ENCODE measurements at regions not wholly inside any gene's neighbourhood (a gene's known extent, or its start where the extent isn't known, plus 50 kb on each side); places are given as distances from the start of the nearest gene placed in this dataset.

GRCh38 chr1:189644970-189645369 is 832.7 kb downstream of the BRINP3 start:
- Histone ChIP-seq H3F3A (ENCODE audit: insufficient read depth, low read depth) (no peaks in the 10 kb centered on the region), H3K36me3 (ENCODE audit: low read depth) (no peaks in the 10 kb centered on the region), H3K4me1 (replicated peaks; ENCODE audit: insufficient read depth) (no peaks in the 10 kb centered on the region), H3K4me3 (no peak overlapping the region), H4K20me1 (ENCODE audit: insufficient read depth) (no peaks in the 10 kb centered on the region), H2AFZ (no peak overlapping the region), H3K4me2 (no peak overlapping the region), H3K9me2 (ENCODE audit: insufficient read depth) (no peaks in the 10 kb centered on the region), H3K79me2 (ENCODE audit: low read depth) (no peaks in the 10 kb centered on the region), H3K27ac (no peak overlapping the region), H3K27me3 (ENCODE audit: insufficient read depth, low read depth) (no peaks in the 10 kb centered on the region), H3K9me3 (ENCODE audit: insufficient read depth, low read depth) (no peaks in the 10 kb centered on the region)
- ChIA-PET POLR2A (ENCODE audit: unreplicated experiment) (no interaction called here), CTCF (no interaction called here)
- DNase-seq = no peak
- no TSS peak for BruUV-seq (replicated peaks)
- TF ChIP-seq EZH2 (IDR thresholded peaks at IDR 0.05; ENCODE audit: low read depth) = no peak
- TF ChIP-seq, protein P1, sequence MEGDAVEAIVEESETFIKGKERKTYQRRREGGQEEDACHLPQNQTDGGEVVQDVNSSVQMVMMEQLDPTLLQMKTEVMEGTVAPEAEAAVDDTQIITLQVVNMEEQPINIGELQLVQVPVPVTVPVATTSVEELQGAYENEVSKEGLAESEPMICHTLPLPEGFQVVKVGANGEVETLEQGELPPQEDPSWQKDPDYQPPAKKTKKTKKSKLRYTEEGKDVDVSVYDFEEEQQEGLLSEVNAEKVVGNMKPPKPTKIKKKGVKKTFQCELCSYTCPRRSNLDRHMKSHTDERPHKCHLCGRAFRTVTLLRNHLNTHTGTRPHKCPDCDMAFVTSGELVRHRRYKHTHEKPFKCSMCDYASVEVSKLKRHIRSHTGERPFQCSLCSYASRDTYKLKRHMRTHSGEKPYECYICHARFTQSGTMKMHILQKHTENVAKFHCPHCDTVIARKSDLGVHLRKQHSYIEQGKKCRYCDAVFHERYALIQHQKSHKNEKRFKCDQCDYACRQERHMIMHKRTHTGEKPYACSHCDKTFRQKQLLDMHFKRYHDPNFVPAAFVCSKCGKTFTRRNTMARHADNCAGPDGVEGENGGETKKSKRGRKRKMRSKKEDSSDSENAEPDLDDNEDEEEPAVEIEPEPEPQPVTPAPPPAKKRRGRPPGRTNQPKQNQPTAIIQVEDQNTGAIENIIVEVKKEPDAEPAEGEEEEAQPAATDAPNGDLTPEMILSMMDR (conservative IDR thresholded peaks at IDR 0.05) = no peak
- intact Hi-C loops (cut with micrococcal nuclease; ENCODE audit: unreplicated experiment) = no loop called here

DNA sequence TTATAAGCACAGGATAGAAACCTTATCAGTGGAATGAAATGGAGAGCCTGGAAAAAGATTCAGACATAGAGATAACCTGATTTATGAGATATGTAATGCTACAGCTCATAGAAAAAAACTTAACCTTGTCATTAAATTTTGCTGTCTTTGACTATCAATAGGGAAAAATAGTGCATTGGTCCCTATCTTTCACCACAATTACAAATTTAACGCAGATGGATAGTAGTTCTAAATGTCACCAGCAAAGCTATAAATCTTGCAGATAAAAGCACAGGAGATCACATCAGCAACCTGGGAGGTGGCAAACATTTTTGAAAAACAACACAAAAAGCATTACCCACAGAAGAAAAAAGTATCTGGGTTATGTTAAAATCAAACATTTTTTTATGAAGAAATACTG is 831.6 kb downstream of the BRINP3 start:
- no peak for DNase-seq
- no peaks in the 10 kb centered on the region for H3K79me2 ChIP-seq (ENCODE audit: low read depth)
- H3K27me3 ChIP-seq (ENCODE audit: insufficient read depth, low read depth) = no peaks in the 10 kb centered on the region
- no peaks in the 10 kb centered on the region for H4K20me1 ChIP-seq (ENCODE audit: insufficient read depth)
- no peak overlapping the region for H3K4me3 ChIP-seq
- no peak overlapping the region for H3K4me2 ChIP-seq
- no peak overlapping the region for H2AFZ ChIP-seq
- H3K9me2 ChIP-seq (ENCODE audit: insufficient read depth) = no peaks in the 10 kb centered on the region
- no peaks in the 10 kb centered on the region for H3F3A ChIP-seq (ENCODE audit: insufficient read depth, low read depth)
- ChIA-PET CTCF (no interaction called here), POLR2A (ENCODE audit: unreplicated experiment) (no interaction called here)
- H3K36me3 ChIP-seq (ENCODE audit: low read depth) = no peaks in the 10 kb centered on the region
- no TSS peak for BruUV-seq (replicated peaks)
- H3K27ac ChIP-seq = no peak overlapping the region
- TF ChIP-seq EZH2 (IDR thresholded peaks at IDR 0.05; ENCODE audit: low read depth) = no peak
- TF ChIP-seq, protein P1 (conservative IDR thresholded peaks at IDR 0.05) = no peak
- H3K4me1 ChIP-seq (replicated peaks; ENCODE audit: insufficient read depth) = no peaks in the 10 kb centered on the region
- intact Hi-C loops (cut with micrococcal nuclease; ENCODE audit: unreplicated experiment) = no loop called here
- no peaks in the 10 kb centered on the region for H3K9me3 ChIP-seq (ENCODE audit: insufficient read depth, low read depth)

DNA sequence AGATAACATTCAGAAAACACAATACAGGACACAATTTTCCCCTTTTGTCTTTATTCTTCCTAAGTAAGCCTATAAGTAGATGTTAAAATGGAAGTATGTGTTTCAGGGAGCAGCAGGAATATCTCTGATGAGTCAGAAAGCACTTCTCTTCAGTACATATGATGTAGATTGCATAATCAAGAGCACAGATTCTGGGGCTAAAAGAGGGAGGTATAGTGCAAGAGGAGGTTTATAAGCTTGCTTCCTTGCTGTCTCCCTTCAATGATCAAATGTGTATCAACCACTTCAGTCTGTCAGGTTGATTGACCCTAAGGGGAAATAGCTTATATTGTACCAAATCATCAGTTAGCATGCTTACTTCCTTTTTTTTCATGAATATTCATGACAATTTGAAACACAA is 822.8 kb downstream of the BRINP3 start:
- Histone ChIP-seq H3K9me2 (ENCODE audit: insufficient read depth) (no peaks in the 10 kb centered on the region), H3K4me2 (no peak overlapping the region), H3K9me3 (ENCODE audit: insufficient read depth, low read depth) (peaks cover 6% of the 10 kb centered on the region; the same call in 1 of the 2 replicates), H3K79me2 (ENCODE audit: low read depth) (no peaks in the 10 kb centered on the region), H3K27me3 (ENCODE audit: insufficient read depth, low read depth) (no peaks in the 10 kb centered on the region), H3K36me3 (ENCODE audit: low read depth) (no peaks in the 10 kb centered on the region), H3K27ac (no peak overlapping the region), H3F3A (ENCODE audit: insufficient read depth, low read depth) (no peaks in the 10 kb centered on the region), H2AFZ (no peak overlapping the region), H3K4me3 (no peak overlapping the region), H4K20me1 (ENCODE audit: insufficient read depth) (no peaks in the 10 kb centered on the region), H3K4me1 (replicated peaks; ENCODE audit: insufficient read depth) (no peaks in the 10 kb centered on the region)
- no TSS peak for BruUV-seq (replicated peaks)
- DNase-seq = no peak
- intact Hi-C loops (cut with micrococcal nuclease; ENCODE audit: unreplicated experiment) = no loop called here
- TF ChIP-seq, protein P1 (conservative IDR thresholded peaks at IDR 0.05) = no peak
- no peak for TF ChIP-seq EZH2 (IDR thresholded peaks at IDR 0.05; ENCODE audit: low read depth)
- ChIA-PET POLR2A (ENCODE audit: unreplicated experiment) (no interaction called here), CTCF (interaction anchor here (0.5 kb wide), 1 partner anchor 106 kb away, joined by 4 read pairs; no protein-coding TSS in a partner anchor)

Data from PC-9 (cell line).